Neural cell (in vitro differentiated cells): ENCODE measurements at regions not wholly inside any gene's neighbourhood (a gene's known extent, or its start where the extent isn't known, plus 50 kb on each side); places are given as distances from the start of the nearest gene placed in this dataset.

Experiments
- H2AFZ ChIP-seq: fragments of 200-600, 300-800 bp; sonication (generic), shearing (Covaris generic); 2 replicates; pipeline ENCODE4 v1.6.0; 2014; ENCODE audit warnings: low read depth, mild to moderate bottlenecking, antibody characterized with exemption, low read length, moderate library complexity
- H3F3A ChIP-seq: fragments of 200-600 bp; shearing (Covaris generic); 2 replicates; pipeline ENCODE4 v1.6.1; 2016; ENCODE audit warnings: mild to moderate bottlenecking, moderate library complexity, mixed read lengths, antibody characterized with exemption, low read length; ENCODE audit not compliant: insufficient read depth, poor library complexity, severe bottlenecking
- H3K27ac ChIP-seq: fragments of 200-600, 300-800 bp; sonication (generic), shearing (Covaris generic); 2 replicates; pipeline ENCODE4 v1.5.1; 2014; ENCODE audit warnings: mild to moderate bottlenecking, low read length, moderate library complexity
- H3K27me3 ChIP-seq: fragments of 300-800, 200-600 bp; sonication (generic), shearing (Covaris generic); 2 replicates; pipeline ENCODE4 v1.6.0; 2014; ENCODE audit warnings: mild to moderate bottlenecking, low read depth, low read length, moderate library complexity; ENCODE audit not compliant: insufficient read depth
- H3K36me3 ChIP-seq: fragments of 300-800, 200-600 bp; sonication (generic), shearing (Covaris generic); 2 replicates; pipeline ENCODE4 v1.5.1; 2014; ENCODE audit warnings: mild to moderate bottlenecking, antibody characterized with exemption, low read length, moderate library complexity; ENCODE audit not compliant: insufficient read depth
- H3K4me2 ChIP-seq: fragments of 300-800, 200-600 bp; sonication (generic), shearing (Covaris generic); 2 replicates; pipeline ENCODE4 v1.6.0; 2014; ENCODE audit warnings: mild to moderate bottlenecking, low read length
- H3K4me3 ChIP-seq: fragments of 300-800, 200-600 bp; sonication (generic), shearing (Covaris generic); 2 replicates; pipeline ENCODE4 v1.5.1; 2014; ENCODE audit warnings: mild to moderate bottlenecking, low read length, moderate library complexity
- H3K79me2 ChIP-seq: fragments of 200-600 bp; shearing (Covaris generic); replicated peaks from 2 replicates; pipeline ENCODE4 v1.6.0; 2014; ENCODE audit warnings: mild to moderate bottlenecking, low read length, moderate library complexity; ENCODE audit not compliant: insufficient read depth
- H3K9ac ChIP-seq: fragments of 300-800, 200-600 bp; sonication (generic), shearing (Covaris generic); 2 replicates; pipeline ENCODE4 v1.6.1; 2016; ENCODE audit warnings: mild to moderate bottlenecking, low read length, mixed read lengths
- H3K9me2 ChIP-seq: fragments of 200-600 bp; shearing (Covaris generic); 2 replicates; pipeline ENCODE4 v1.6.1; 2016; ENCODE audit warnings: mild to moderate bottlenecking, low read length, mixed read lengths; ENCODE audit not compliant: insufficient read depth
- H3K9me3 ChIP-seq: fragments of 200-600, 300-800 bp; sonication (generic), shearing (Covaris generic); 2 replicates; pipeline ENCODE4 v1.6.1; 2016; ENCODE audit warnings: mild to moderate bottlenecking, mixed run types, low read length, moderate library complexity, mixed read lengths
- H4K20me1 ChIP-seq: fragments of 200-600 bp; shearing (Covaris generic); 2 replicates; pipeline ENCODE4 v1.6.1; 2016; ENCODE audit warnings: mild to moderate bottlenecking, mixed run types; ENCODE audit not compliant: insufficient read depth
- EP300 ChIP-seq: fragments of 450-650 bp; conservative IDR thresholded peaks from 2 replicates; pipeline ENCODE4 v1.6.1; 2014; ENCODE audit warnings: antibody characterized with exemption, mild to moderate bottlenecking, moderate library complexity; ENCODE audit not compliant: poor library complexity, severe bottlenecking
- EZH2 ChIP-seq: fragments of 200-600, 300-800 bp; shearing (Covaris generic), sonication (generic); IDR thresholded peaks from 2 replicates; pipeline ENCODE4 v1.6.1; 2014; ENCODE audit warnings: antibody characterized with exemption, low read length, borderline replicate concordance, mild to moderate bottlenecking; ENCODE audit not compliant: insufficient read depth, poor library complexity, severe bottlenecking
- MXI1 ChIP-seq: fragments of 450-650 bp; conservative IDR thresholded peaks from 2 replicates; pipeline ENCODE4 v1.6.1; 2014; ENCODE audit warnings: antibody characterized with exemption, mild to moderate bottlenecking; ENCODE audit not compliant: poor library complexity, severe bottlenecking
- POLR2AphosphoS5 ChIP-seq: IDR thresholded peaks from 2 replicates; pipeline ENCODE4 v1.6.1; 2012
- RAD21 ChIP-seq: fragments of 450-650 bp; conservative IDR thresholded peaks from 2 replicates; pipeline ENCODE4 v1.6.1; 2014; ENCODE audit warnings: antibody characterized with exemption, mild to moderate bottlenecking, moderate library complexity
- REST ChIP-seq: IDR thresholded peaks from 2 replicates; pipeline ENCODE4 v1.6.1; 2012; ENCODE audit warnings: borderline replicate concordance
- SMC3 ChIP-seq: fragments of 450-650 bp; conservative IDR thresholded peaks from 2 replicates; pipeline ENCODE4 v1.6.1; 2014; ENCODE audit warnings: antibody characterized with exemption, mild to moderate bottlenecking, moderate library complexity; ENCODE audit not compliant: poor library complexity
- TAF1 ChIP-seq: IDR thresholded peaks from 2 replicates; pipeline ENCODE4 v1.6.1; 2012; ENCODE audit warnings: low read depth
- TF ChIP-seq, protein P1 (sequence below): fragments of 450-650 bp; IDR thresholded peaks from 2 replicates; pipeline ENCODE4 v1.5.1; 2014; ENCODE audit warnings: antibody characterized with exemption, mild to moderate bottlenecking, moderate library complexity; ENCODE audit not compliant: poor library complexity, severe bottlenecking

- Histone ChIP-seq H3K9me2 (no peaks in the 10 kb centered on the region), H3K4me3 (no peak overlapping the region), H2AFZ (no peak overlapping the region), H3K4me2 (no peak overlapping the region), H3K79me2 (no peaks in the 10 kb centered on the region), H3K36me3 (no peaks in the 10 kb centered on the region), H3K27ac (no peak overlapping the region), H3K9me3 (no peaks in the 10 kb centered on the region), H3K27me3 (no peaks in the 10 kb centered on the region), H3F3A (no peaks in the 10 kb centered on the region), H4K20me1 (no peaks in the 10 kb centered on the region), H3K9ac (no peak overlapping the region)
- TF ChIP-seq TAF1 (no peak), POLR2AphosphoS5 (no peak)
- TF ChIP-seq, protein P1, sequence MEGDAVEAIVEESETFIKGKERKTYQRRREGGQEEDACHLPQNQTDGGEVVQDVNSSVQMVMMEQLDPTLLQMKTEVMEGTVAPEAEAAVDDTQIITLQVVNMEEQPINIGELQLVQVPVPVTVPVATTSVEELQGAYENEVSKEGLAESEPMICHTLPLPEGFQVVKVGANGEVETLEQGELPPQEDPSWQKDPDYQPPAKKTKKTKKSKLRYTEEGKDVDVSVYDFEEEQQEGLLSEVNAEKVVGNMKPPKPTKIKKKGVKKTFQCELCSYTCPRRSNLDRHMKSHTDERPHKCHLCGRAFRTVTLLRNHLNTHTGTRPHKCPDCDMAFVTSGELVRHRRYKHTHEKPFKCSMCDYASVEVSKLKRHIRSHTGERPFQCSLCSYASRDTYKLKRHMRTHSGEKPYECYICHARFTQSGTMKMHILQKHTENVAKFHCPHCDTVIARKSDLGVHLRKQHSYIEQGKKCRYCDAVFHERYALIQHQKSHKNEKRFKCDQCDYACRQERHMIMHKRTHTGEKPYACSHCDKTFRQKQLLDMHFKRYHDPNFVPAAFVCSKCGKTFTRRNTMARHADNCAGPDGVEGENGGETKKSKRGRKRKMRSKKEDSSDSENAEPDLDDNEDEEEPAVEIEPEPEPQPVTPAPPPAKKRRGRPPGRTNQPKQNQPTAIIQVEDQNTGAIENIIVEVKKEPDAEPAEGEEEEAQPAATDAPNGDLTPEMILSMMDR: no peak
Measured at GRCh38 chr5:4665911-4666310, 474.2 kb upstream of the ADAMTS16 start.

DNA sequence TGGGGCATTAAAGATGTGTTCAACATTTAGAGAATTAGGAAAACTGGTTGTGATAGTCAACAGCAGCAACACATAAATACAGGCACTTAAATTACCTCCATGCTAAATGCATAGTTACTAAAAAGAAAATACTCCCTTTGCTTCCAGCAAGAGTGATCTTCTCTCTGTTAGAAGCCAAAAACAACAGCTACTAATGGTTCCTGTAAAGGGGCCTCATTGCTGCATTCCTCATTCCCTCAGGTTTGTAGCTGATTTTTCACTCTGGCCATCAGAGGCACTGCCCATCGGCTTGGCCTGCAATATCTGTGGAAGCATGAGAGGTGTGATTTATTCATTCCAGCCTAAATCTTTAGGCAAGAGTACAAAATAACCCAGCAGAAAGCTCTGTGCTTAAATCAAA, 466.0 kb upstream of the ADAMTS16 start:
- Histone ChIP-seq H2AFZ (no peak overlapping the region), H4K20me1 (no peaks in the 10 kb centered on the region), H3K79me2 (no peaks in the 10 kb centered on the region), H3K27me3 (no peaks in the 10 kb centered on the region), H3F3A (no peaks in the 10 kb centered on the region), H3K4me2 (no peak overlapping the region), H3K27ac (no peak overlapping the region), H3K4me3 (no peak overlapping the region), H3K9me3 (no peaks in the 10 kb centered on the region), H3K9ac (no peak overlapping the region), H3K9me2 (no peaks in the 10 kb centered on the region), H3K36me3 (no peaks in the 10 kb centered on the region)
- no peak for TF ChIP-seq POLR2AphosphoS5
- TF ChIP-seq, protein P1: no peak
- no peak for TF ChIP-seq RAD21
- TF ChIP-seq REST: no peak
- no peak for TF ChIP-seq EZH2
- TF ChIP-seq SMC3: no peak
- TF ChIP-seq MXI1: no peak
- no peak for TF ChIP-seq EP300
- no peak for TF ChIP-seq TAF1
